Endothelial cell of umbilical vein (primary cell): ENCODE measurements at regions not wholly inside any gene's neighbourhood (a gene's known extent, or its start where the extent isn't known, plus 50 kb on each side); places are given as distances from the start of the nearest gene placed in this dataset.

ENCODE experiments used
- CTCF ChIP-seq, 2 donors: IDR thresholded peaks; 1 replicate in 1 of 2; 2 replicates in 1 of 2; pipeline ENCODE4 v1.5.1; 2011; ENCODE audit warnings: low read length in 2 of 2, mild to moderate bottlenecking in 2 of 2, moderate library complexity in 2 of 2, control low read depth in 1 of 2, inconsistent platforms in 1 of 2, low read depth in 1 of 2; ENCODE audit not compliant: insufficient read depth in 1 of 2; ENCODE audit errors: extremely low read depth in 1 of 2
- EZH2 ChIP-seq: IDR thresholded peaks from 2 replicates; pipeline ENCODE4 v1.6.1; 2012; ENCODE audit warnings: borderline replicate concordance, low read depth, mild to moderate bottlenecking, moderate library complexity, low read length, inconsistent platforms; ENCODE audit not compliant: severe bottlenecking
- FOS ChIP-seq: IDR thresholded peaks from 2 replicates; pipeline ENCODE4 v1.6.1; 2011; ENCODE audit warnings: mild to moderate bottlenecking, low read length, moderate library complexity, borderline replicate concordance; ENCODE audit not compliant: insufficient read depth
- JUN ChIP-seq: IDR thresholded peaks from 2 replicates; pipeline ENCODE4 v1.6.1; 2011; ENCODE audit warnings: borderline replicate concordance, low read depth; ENCODE audit not compliant: insufficient read length, insufficient read depth
- POLR2A ChIP-seq: IDR thresholded peaks from 2 replicates; pipeline ENCODE4 v1.6.1; 2012; ENCODE audit warnings: low read depth, mild to moderate bottlenecking, control low read depth, low read length
- POLR2AphosphoS5 ChIP-seq: IDR thresholded peaks from 2 replicates; pipeline ENCODE4 v1.6.1; 2012; ENCODE audit warnings: low read depth, mild to moderate bottlenecking, control low read depth, low read length, moderate library complexity; ENCODE audit not compliant: insufficient read depth

- TF ChIP-seq CTCF (IDR thresholded peaks at IDR 0.05; ENCODE audit: extremely low read depth in 1 of 2, insufficient read depth in 1 of 2, low read depth in 1 of 2, low read length in 2 of 2) (no peak), POLR2A (no peak), JUN (no peak), POLR2AphosphoS5 (no peak), FOS (no peak), EZH2 (no peak)
Measured at GRCh38 chr14:40447017-40447416, 1014.8 kb upstream of the FBXO33 start.
